ENCODE measurements at regions not wholly inside any gene's neighbourhood (a gene's known extent, or its start where the extent isn't known, plus 50 kb on each side); places are given as distances from the start of the nearest gene placed in this dataset.

- Histone ChIP-seq H3K9me1 (ENCODE audit: control insufficient read depth, extremely low read depth, insufficient read depth, low read length) (no peaks in the 10 kb centered on the region), H4K20me1 (ENCODE audit: control insufficient read depth, extremely low read depth, insufficient read depth, low read length) (no peaks in the 10 kb centered on the region), H3K4me1 (ENCODE audit: control insufficient read depth, extremely low read depth, insufficient read depth, low read length) (no peaks in the 10 kb centered on the region), H3K27me3 (ENCODE audit: control insufficient read depth, extremely low read depth, insufficient read depth, low read length) (no peaks in the 10 kb centered on the region), H3K27ac (ENCODE audit: control insufficient read depth, insufficient read depth, low read length) (no peak overlapping the region), H3K79me2 (ENCODE audit: control insufficient read depth, insufficient read depth, low read length) (no peaks in the 10 kb centered on the region), H3K36me3 (ENCODE audit: control insufficient read depth in 2 of 2, extremely low read depth in 1 of 2, insufficient read depth in 2 of 2, low read length in 2 of 2) (no peaks in the 10 kb centered on the region), H3K4me3 (ENCODE audit: control insufficient read depth in 2 of 3, extremely low read depth in 1 of 3, insufficient read depth in 2 of 3, low read depth in 1 of 3, low read length in 3 of 3) (no peak overlapping the region), H3K9me3 (ENCODE audit: control insufficient read depth, low read depth, low read length) (no peaks in the 10 kb centered on the region), H2AFZ (ENCODE audit: control insufficient read depth, low read length) (no peak overlapping the region), H3K9ac (ENCODE audit: control insufficient read depth, extremely low read depth, insufficient read depth, low read length) (no peak overlapping the region), H3K4me2 (ENCODE audit: control insufficient read depth, extremely low read depth, insufficient read depth, low read depth, low read length) (no peak overlapping the region)
- TF ChIP-seq EZH2 (IDR thresholded peaks at IDR 0.05; ENCODE audit: low read length): no peak
- no peak for TF ChIP-seq CTCF (optimal IDR thresholded peaks at IDR 0.05 in 1 of 3, IDR thresholded peaks at IDR 0.05 in 1 of 3, conservative IDR thresholded peaks at IDR 0.05 in 1 of 3; ENCODE audit: extremely low read depth in 1 of 3, insufficient read depth in 2 of 3, low read length in 3 of 3)
- DNase-seq (ENCODE audit: low read depth, low spot score): no peak
- dilution Hi-C loops (cut with MboI; ENCODE audit: extremely low pct_ligation_motif_present, low sequenced_read_pairs): no loop called here
- no peak for FAIRE-seq
These were observed 194.3 kb upstream of the POF1B start for GRCh38 chrX:85573801-85574200.

GRCh38 chrX:85570496-85570895 is 191.0 kb upstream of the POF1B start:
- no peaks in the 10 kb centered on the region for H3K4me1 ChIP-seq (ENCODE audit: control insufficient read depth, extremely low read depth, insufficient read depth, low read length)
- H3K9me3 ChIP-seq (ENCODE audit: control insufficient read depth, low read depth, low read length): no peaks in the 10 kb centered on the region
- H3K4me2 ChIP-seq (ENCODE audit: control insufficient read depth, extremely low read depth, insufficient read depth, low read depth, low read length): no peak overlapping the region
- H2AFZ ChIP-seq (ENCODE audit: control insufficient read depth, low read length): no peak overlapping the region
- TF ChIP-seq EZH2 (IDR thresholded peaks at IDR 0.05; ENCODE audit: low read length): no peak
- TF ChIP-seq CTCF (optimal IDR thresholded peaks at IDR 0.05 in 1 of 3, IDR thresholded peaks at IDR 0.05 in 1 of 3, conservative IDR thresholded peaks at IDR 0.05 in 1 of 3; ENCODE audit: extremely low read depth in 1 of 3, insufficient read depth in 2 of 3, low read length in 3 of 3): no peak
- H3K79me2 ChIP-seq (ENCODE audit: control insufficient read depth, insufficient read depth, low read length): no peaks in the 10 kb centered on the region
- H3K27me3 ChIP-seq (ENCODE audit: control insufficient read depth, extremely low read depth, insufficient read depth, low read length): no peaks in the 10 kb centered on the region
- no peak overlapping the region for H3K9ac ChIP-seq (ENCODE audit: control insufficient read depth, extremely low read depth, insufficient read depth, low read length)
- FAIRE-seq (no peak), DNase-seq (ENCODE audit: low read depth, low spot score) (no peak)
- no peaks in the 10 kb centered on the region for H3K36me3 ChIP-seq (ENCODE audit: control insufficient read depth in 2 of 2, extremely low read depth in 1 of 2, insufficient read depth in 2 of 2, low read length in 2 of 2)
- no peak overlapping the region for H3K27ac ChIP-seq (ENCODE audit: control insufficient read depth, insufficient read depth, low read length)
- no peak overlapping the region for H3K4me3 ChIP-seq (ENCODE audit: control insufficient read depth in 2 of 3, extremely low read depth in 1 of 3, insufficient read depth in 2 of 3, low read depth in 1 of 3, low read length in 3 of 3)
- H3K9me1 ChIP-seq (ENCODE audit: control insufficient read depth, extremely low read depth, insufficient read depth, low read length): no peaks in the 10 kb centered on the region
- no peaks in the 10 kb centered on the region for H4K20me1 ChIP-seq (ENCODE audit: control insufficient read depth, extremely low read depth, insufficient read depth, low read length)
- dilution Hi-C loops (cut with MboI; ENCODE audit: extremely low pct_ligation_motif_present, low sequenced_read_pairs): no loop called here
